ENCODE measurements at regions not wholly inside any gene's neighbourhood (a gene's known extent, or its start where the extent isn't known, plus 50 kb on each side); places are given as distances from the start of the nearest gene placed in this dataset.

DNA sequence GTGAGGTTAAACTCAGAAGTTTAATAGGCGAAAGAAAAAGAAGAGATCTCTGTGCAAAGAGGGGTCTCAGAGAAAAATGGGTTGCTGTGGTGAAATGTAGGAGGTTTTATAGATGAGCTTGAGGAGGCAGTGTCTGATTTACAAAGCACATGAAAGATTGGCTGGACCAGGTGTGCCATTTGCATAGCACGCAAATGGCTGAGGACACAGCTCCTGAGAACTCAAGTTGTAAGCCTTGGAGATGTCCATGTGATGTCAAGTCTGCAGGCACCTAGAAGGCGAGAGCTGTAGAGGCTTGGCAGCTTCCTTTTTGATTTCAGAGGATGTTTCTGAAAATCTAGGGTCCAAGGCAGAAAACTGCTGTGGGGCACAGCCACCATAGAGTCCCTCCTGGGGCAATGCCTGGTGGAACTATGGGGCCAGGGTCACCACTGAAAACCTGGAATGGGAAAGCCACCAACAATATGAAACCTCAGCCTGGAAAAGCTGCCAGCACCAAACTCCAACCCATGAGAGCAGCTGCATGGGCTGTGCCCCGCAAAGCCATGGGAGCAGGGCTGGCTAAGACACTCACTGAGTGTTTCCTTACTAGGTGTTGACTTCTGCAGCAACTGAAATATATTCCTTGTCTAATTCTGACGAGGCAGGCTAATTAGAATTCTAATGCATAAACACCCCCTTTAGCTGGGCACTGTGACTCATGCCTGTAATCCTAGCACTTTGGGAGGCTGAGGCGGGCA, 96.9 kb upstream of the TNS3 start:
- no peak for TF ChIP-seq CTCF (IDR thresholded peaks at IDR 0.05)
- no peak for TF ChIP-seq POLR2A (IDR thresholded peaks at IDR 0.05)
- TF ChIP-seq EP300 (IDR thresholded peaks at IDR 0.05): no peak
